AG10803 (cell line): ENCODE measurements at regions not wholly inside any gene's neighbourhood (a gene's known extent, or its start where the extent isn't known, plus 50 kb on each side); places are given as distances from the start of the nearest gene placed in this dataset.
A peak's percentile ranks its signal among the peaks of the same experiment; 100 is the strongest.
"Not testable (repeated sequence)": the region's sequence is repeated elsewhere in the genome, so short reads cannot be mapped to it uniquely, and the experiment has no call there.

Experiments
- DNase-seq: peaks from one replicate; pipeline ENCODE4 v3.0.0; 2010; ENCODE audit warnings: low read depth
- H3K4me3 ChIP-seq: 2 replicates; pipeline ENCODE4 v1.5.1; 2011; ENCODE audit warnings: mild to moderate bottlenecking, low read length, control low read depth
- CTCF ChIP-seq: conservative IDR thresholded peaks from 2 replicates; pipeline ENCODE4 v1.5.1; 2011; ENCODE audit warnings: mild to moderate bottlenecking, low read length, control low read depth, inconsistent platforms

GRCh38 chr11:103609117-103610066 is 427.0 kb upstream of the DDI1 start:
- peak; percentile 83 for TF ChIP-seq CTCF
- no peak overlapping the region for H3K4me3 ChIP-seq
- DNase-seq = peak; percentile 95

- H3K4me3 ChIP-seq = no peak overlapping the region
- DNase-seq = no peak
- TF ChIP-seq CTCF = no peak
Measured at GRCh38 chr11:103610435-103610834, 426.0 kb upstream of the DDI1 start.

GRCh38 chr11:103611526-103612260 is 424.7 kb upstream of the DDI1 start:
- DNase-seq, H3K4me3 ChIP-seq: not testable (repeated sequence)

GRCh38 chr11:103612451-103612850 is 424.0 kb upstream of the DDI1 start:
- H3K4me3 ChIP-seq, DNase-seq: not testable (repeated sequence)

GRCh38 chr11:103616586-103616985 is 419.9 kb upstream of the DDI1 start:
- DNase-seq = not testable (repeated sequence)

GRCh38 chr11:103618528-103618927 is 417.9 kb upstream of the DDI1 start:
- peak; percentile 86 for DNase-seq
- TF ChIP-seq CTCF = no peak
- no peak overlapping the region for H3K4me3 ChIP-seq

More at GRCh38 chr11:103616586-103616985, 419.9 kb upstream of the DDI1 start:
- H3K4me3 ChIP-seq = not testable (repeated sequence)

- no peak; the same call in 1 of the 2 replicates for TF ChIP-seq CTCF
- DNase-seq = no peak
- H3K4me3 ChIP-seq = no peak overlapping the region
Measured at GRCh38 chr11:103619480-103619879, 417.0 kb upstream of the DDI1 start.

- DNase-seq = no peak
- TF ChIP-seq CTCF = no peak
- no peak overlapping the region for H3K4me3 ChIP-seq
Measured at GRCh38 chr11:103619938-103620337, 416.5 kb upstream of the DDI1 start.
